ENCODE measurements at regions not wholly inside any gene's neighbourhood (a gene's known extent, or its start where the extent isn't known, plus 50 kb on each side); places are given as distances from the start of the nearest gene placed in this dataset.

DNA sequence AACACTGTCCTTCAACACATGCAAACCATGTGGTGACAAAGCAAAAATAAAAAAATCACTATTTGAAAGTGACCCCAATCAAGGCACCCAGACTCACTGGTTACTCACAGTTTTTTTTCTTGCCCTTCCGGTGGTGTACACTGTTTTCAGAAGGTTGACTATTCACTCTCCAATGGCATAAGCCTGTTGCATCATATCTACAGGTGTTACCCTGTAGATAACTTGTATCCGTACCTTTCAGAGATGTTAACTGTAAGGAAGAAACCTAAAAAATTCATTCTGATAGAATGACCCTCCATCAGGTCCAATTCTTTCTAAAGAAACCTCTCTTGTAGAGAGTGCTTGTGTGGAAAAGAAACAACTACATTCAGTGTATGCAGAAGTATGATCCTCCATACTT is 193.6 kb upstream of the RASA1 start:
- H4K20me1 ChIP-seq (replicated peaks; ENCODE audit: control insufficient read depth, extremely low read depth, insufficient read depth, low read length) = no peaks in the 10 kb centered on the region
- no peaks in the 10 kb centered on the region for H3K9me1 ChIP-seq (replicated peaks; ENCODE audit: control insufficient read depth, extremely low read depth, insufficient read depth, low read length)
- TF ChIP-seq, protein P1, sequence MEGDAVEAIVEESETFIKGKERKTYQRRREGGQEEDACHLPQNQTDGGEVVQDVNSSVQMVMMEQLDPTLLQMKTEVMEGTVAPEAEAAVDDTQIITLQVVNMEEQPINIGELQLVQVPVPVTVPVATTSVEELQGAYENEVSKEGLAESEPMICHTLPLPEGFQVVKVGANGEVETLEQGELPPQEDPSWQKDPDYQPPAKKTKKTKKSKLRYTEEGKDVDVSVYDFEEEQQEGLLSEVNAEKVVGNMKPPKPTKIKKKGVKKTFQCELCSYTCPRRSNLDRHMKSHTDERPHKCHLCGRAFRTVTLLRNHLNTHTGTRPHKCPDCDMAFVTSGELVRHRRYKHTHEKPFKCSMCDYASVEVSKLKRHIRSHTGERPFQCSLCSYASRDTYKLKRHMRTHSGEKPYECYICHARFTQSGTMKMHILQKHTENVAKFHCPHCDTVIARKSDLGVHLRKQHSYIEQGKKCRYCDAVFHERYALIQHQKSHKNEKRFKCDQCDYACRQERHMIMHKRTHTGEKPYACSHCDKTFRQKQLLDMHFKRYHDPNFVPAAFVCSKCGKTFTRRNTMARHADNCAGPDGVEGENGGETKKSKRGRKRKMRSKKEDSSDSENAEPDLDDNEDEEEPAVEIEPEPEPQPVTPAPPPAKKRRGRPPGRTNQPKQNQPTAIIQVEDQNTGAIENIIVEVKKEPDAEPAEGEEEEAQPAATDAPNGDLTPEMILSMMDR (IDR thresholded peaks at IDR 0.05; ENCODE audit: extremely low read depth in 1 of 2, insufficient read depth in 1 of 2, low read depth in 1 of 2, low read length in 2 of 2) = no peak
- TF ChIP-seq FOS (IDR thresholded peaks at IDR 0.05; ENCODE audit: borderline replicate concordance, insufficient read depth, low read length) (no peak), POLR2AphosphoS5 (IDR thresholded peaks at IDR 0.05; ENCODE audit: insufficient read depth, low read depth, low read length) (no peak), GATA2 (IDR thresholded peaks at IDR 0.05; ENCODE audit: insufficient read depth, insufficient read length, low read depth, low read length) (no peak), JUN (IDR thresholded peaks at IDR 0.05; ENCODE audit: borderline replicate concordance, insufficient read depth, insufficient read length, low read depth) (no peak), MYC (IDR thresholded peaks at IDR 0.05; ENCODE audit: low read depth, low read length) (no peak), MAX (IDR thresholded peaks at IDR 0.05; ENCODE audit: insufficient read depth, insufficient read length) (no peak), EZH2 (IDR thresholded peaks at IDR 0.05; ENCODE audit: borderline replicate concordance, low read depth, low read length, severe bottlenecking) (no peak), POLR2A (IDR thresholded peaks at IDR 0.05; ENCODE audit: low read depth, low read length) (no peak)
- peaks cover 2% of the 10 kb centered on the region for H3K4me1 ChIP-seq (ENCODE audit: control insufficient read depth, extremely low read depth, insufficient read depth, low read length)
- no peaks in the 10 kb centered on the region for H3K36me3 ChIP-seq (ENCODE audit: control insufficient read depth in 2 of 2, extremely low read depth in 1 of 2, insufficient read depth in 2 of 2, low read length in 2 of 2)
- CTCF ChIA-PET = interaction anchor here (1.5 kb wide), 1 partner anchor 326 kb away, joined by 5 read pairs; no protein-coding TSS in a partner anchor
- intact Hi-C loops (cut with micrococcal nuclease) (no loop called here), dilution Hi-C loops (cut with MboI; ENCODE audit: extremely low pct_ligation_motif_present, low sequenced_read_pairs) (no loop called here)
- POLR2A ChIA-PET = no interaction called here
- H3K9me3 ChIP-seq (replicated peaks; ENCODE audit: control insufficient read depth, insufficient read depth, low read length) = no peaks in the 10 kb centered on the region
- no peak overlapping the region for H3K4me3 ChIP-seq (replicated peaks in 1 of 3; ENCODE audit: insufficient read depth in 1 of 3, low read depth in 1 of 3, low read length in 3 of 3)
- H3K9ac ChIP-seq (replicated peaks; ENCODE audit: extremely low read depth, insufficient read depth, low read length) = no peak overlapping the region
- no peak overlapping the region for H2AFZ ChIP-seq (ENCODE audit: low read depth, low read length)
- H3K79me2 ChIP-seq (ENCODE audit: control insufficient read depth, insufficient read depth, low read length) = no peaks in the 10 kb centered on the region
- no peak overlapping the region for H3K27ac ChIP-seq (ENCODE audit: insufficient read depth, low read depth, low read length)
- H3K27me3 ChIP-seq (ENCODE audit: control insufficient read depth in 2 of 2, insufficient read depth in 2 of 2, low read length in 2 of 2) = no peaks in the 10 kb centered on the region
- no peak overlapping the region for H3K4me2 ChIP-seq (ENCODE audit: insufficient read depth, low read length)
- DNase-seq (ENCODE audit: low read depth, low spot score) = no peak
- no TSS peak for BruUV-seq (replicated peaks)
- no peak for FAIRE-seq
